NCI-H2227 (cell line): ENCODE measurements at regions not wholly inside any gene's neighbourhood (a gene's known extent, or its start where the extent isn't known, plus 50 kb on each side); places are given as distances from the start of the nearest gene placed in this dataset.

Experiments used
- DNase-seq: peaks from one replicate; lab custom pipeline; 2025; ENCODE audit not compliant: unreplicated experiment; lab: John Stamatoyannopoulos, UW

GRCh38 chr11:134571301-134571700 is 159.3 kb upstream of the B3GAT1 start:
- DNase-seq, result no peak

GRCh38 chr11:134569195-134569594 is 157.2 kb upstream of the B3GAT1 start:
- no peak for DNase-seq

GRCh38 chr11:134566311-134566710 is 154.3 kb upstream of the B3GAT1 start:
- DNase-seq, result no peak

GRCh38 chr11:134565343-134565891 is 153.4 kb upstream of the B3GAT1 start:
- no peak for DNase-seq

- DNase-seq, result no peak
These were observed 152.6 kb upstream of the B3GAT1 start for GRCh38 chr11:134564472-134565200.

- no peak for DNase-seq
These were observed 151.0 kb upstream of the B3GAT1 start for GRCh38 chr11:134562941-134563471.

- no peak for DNase-seq
These were observed 150.2 kb upstream of the B3GAT1 start for GRCh38 chr11:134562196-134562595.

GRCh38 chr11:134561331-134561720 is 149.3 kb upstream of the B3GAT1 start:
- DNase-seq, result no peak

GRCh38 chr11:134560566-134561330 is 148.7 kb upstream of the B3GAT1 start:
- DNase-seq, result no peak

GRCh38 chr11:134560066-134560465 is 148.0 kb upstream of the B3GAT1 start:
- no peak for DNase-seq

GRCh38 chr11:134559602-134559962 is 147.5 kb upstream of the B3GAT1 start:
- no peak for DNase-seq

GRCh38 chr11:134558916-134559601 is 147.0 kb upstream of the B3GAT1 start:
- DNase-seq, result no peak

- no peak for DNase-seq
These were observed 146.3 kb upstream of the B3GAT1 start for GRCh38 chr11:134558258-134558835.

GRCh38 chr11:134557571-134558257 is 145.7 kb upstream of the B3GAT1 start:
- no peak for DNase-seq

- DNase-seq, result no peak
These were observed 144.1 kb upstream of the B3GAT1 start for GRCh38 chr11:134556186-134556585.

GRCh38 chr11:134555510-134555909 is 143.5 kb upstream of the B3GAT1 start:
- DNase-seq, result no peak

- DNase-seq, result no peak
These were observed 142.8 kb upstream of the B3GAT1 start for GRCh38 chr11:134554861-134555260.

- no peak for DNase-seq
These were observed 142.1 kb upstream of the B3GAT1 start for GRCh38 chr11:134554106-134554505.

GRCh38 chr11:134552749-134553148 is 140.7 kb upstream of the B3GAT1 start:
- no peak for DNase-seq

GRCh38 chr11:134545521-134545920 is 133.5 kb upstream of the B3GAT1 start:
- DNase-seq, result no peak
